Rectal smooth muscle tissue (tissue), 1 donor: ENCODE measurements at regions not wholly inside any gene's neighbourhood (a gene's known extent, or its start where the extent isn't known, plus 50 kb on each side); places are given as distances from the start of the nearest gene placed in this dataset.
"Not testable (repeated sequence)": the region's sequence is repeated elsewhere in the genome, so short reads cannot be mapped to it uniquely, and the experiment has no call there.

Source experiments
- H3K27ac ChIP-seq: one replicate; pipeline ENCODE4 v1.7.0; 2013; ENCODE audit warnings: low read depth, low read length, inconsistent platforms
- H3K27me3 ChIP-seq: one replicate; pipeline ENCODE4 v1.7.0; 2013; ENCODE audit warnings: low read length; ENCODE audit not compliant: control insufficient read depth, insufficient read depth
- H3K36me3 ChIP-seq: one replicate; pipeline ENCODE4 v1.7.0; 2013; ENCODE audit warnings: low read length; ENCODE audit not compliant: control insufficient read depth, insufficient read depth
- H3K4me1 ChIP-seq: one replicate; pipeline ENCODE4 v1.7.0; 2013; ENCODE audit warnings: low read length; ENCODE audit not compliant: control insufficient read depth, insufficient read depth
- H3K4me3 ChIP-seq: one replicate; pipeline ENCODE4 v1.7.0; 2013; ENCODE audit warnings: low read length
- H3K9ac ChIP-seq: one replicate; pipeline ENCODE4 v1.7.0; 2013; ENCODE audit warnings: low read length

- not testable (repeated sequence) for H3K27ac ChIP-seq, H3K9ac ChIP-seq, H3K4me3 ChIP-seq, H3K4me1 ChIP-seq, H3K36me3 ChIP-seq, H3K27me3 ChIP-seq
These were observed 1690.4 kb upstream of the DEFB115 start for GRCh38 chr20:29566901-29567635.

- H3K9ac ChIP-seq, H3K36me3 ChIP-seq, H3K4me1 ChIP-seq, H3K4me3 ChIP-seq, H3K27me3 ChIP-seq, H3K27ac ChIP-seq: not testable (repeated sequence)
These were observed 1689.8 kb upstream of the DEFB115 start for GRCh38 chr20:29567671-29568070.

- not testable (repeated sequence) for H3K4me3 ChIP-seq, H3K27ac ChIP-seq, H3K27me3 ChIP-seq, H3K9ac ChIP-seq, H3K36me3 ChIP-seq, H3K4me1 ChIP-seq
These were observed 1687.3 kb upstream of the DEFB115 start for GRCh38 chr20:29570126-29570525.

GRCh38 chr20:29589530-29589929, 1667.9 kb upstream of the DEFB115 start:
- H3K9ac ChIP-seq, H3K36me3 ChIP-seq, H3K27ac ChIP-seq, H3K27me3 ChIP-seq, H3K4me3 ChIP-seq, H3K4me1 ChIP-seq: not testable (repeated sequence)

- not testable (repeated sequence) for H3K27me3 ChIP-seq, H3K4me1 ChIP-seq, H3K9ac ChIP-seq, H3K36me3 ChIP-seq, H3K4me3 ChIP-seq, H3K27ac ChIP-seq
These were observed 1653.3 kb upstream of the DEFB115 start for GRCh38 chr20:29604163-29604562.

GRCh38 chr20:29606171-29606570, 1651.3 kb upstream of the DEFB115 start:
- H3K36me3 ChIP-seq, H3K27me3 ChIP-seq, H3K4me1 ChIP-seq, H3K27ac ChIP-seq, H3K4me3 ChIP-seq, H3K9ac ChIP-seq: not testable (repeated sequence)

GRCh38 chr20:29629395-29629794, 1628.1 kb upstream of the DEFB115 start:
- H3K27me3 ChIP-seq: not testable (repeated sequence)

More at GRCh38 chr20:29629395-29629794, 1628.1 kb upstream of the DEFB115 start:
- not testable (repeated sequence) for H3K4me3 ChIP-seq, H3K9ac ChIP-seq, H3K36me3 ChIP-seq, H3K4me1 ChIP-seq, H3K27ac ChIP-seq
